GM19468 (cell line): ENCODE measurements at regions not wholly inside any gene's neighbourhood (a gene's known extent, or its start where the extent isn't known, plus 50 kb on each side); places are given as distances from the start of the nearest gene placed in this dataset.

ENCODE experiments used
- ATAC-seq: cut with Tn5 transposase; IDR thresholded peaks from one replicate; pipeline ENCODE4 v1.9.1; 2021; ENCODE audit warnings: mild to moderate bottlenecking, moderate library complexity, moderate number of reproducible peaks; ENCODE audit not compliant: unreplicated experiment; ENCODE audit errors: extremely low read depth

- no peak for ATAC-seq
Observed at GRCh38 chr20:40738976-40739375, 49.9 kb upstream of the MAFB start.

- ATAC-seq, result no peak
Observed at GRCh38 chr20:40739841-40740240, 50.8 kb upstream of the MAFB start.

- ATAC-seq, result no peak
Observed at GRCh38 chr20:40741507-40742106, 52.6 kb upstream of the MAFB start.

GRCh38 chr20:40743141-40743775 is 54.2 kb upstream of the MAFB start:
- ATAC-seq, result no peak

GRCh38 chr20:40744072-40744817 is 55.2 kb upstream of the MAFB start:
- ATAC-seq, result no peak

GRCh38 chr20:40744818-40745175 is 55.8 kb upstream of the MAFB start:
- no peak for ATAC-seq

- ATAC-seq, result no peak
Observed at GRCh38 chr20:40746251-40746650, 57.2 kb upstream of the MAFB start.

- no peak for ATAC-seq
Observed at GRCh38 chr20:40748182-40748581, 59.1 kb upstream of the MAFB start.

- ATAC-seq, result no peak
Observed at GRCh38 chr20:40749985-40750506, 61.0 kb upstream of the MAFB start.

GRCh38 chr20:40750541-40751035 is 61.6 kb upstream of the MAFB start:
- no peak for ATAC-seq

- no peak for ATAC-seq
Observed at GRCh38 chr20:40753472-40753871, 64.4 kb upstream of the MAFB start.

GRCh38 chr20:40754339-40754943 is 65.4 kb upstream of the MAFB start:
- ATAC-seq, result no peak

- ATAC-seq, result no peak
Observed at GRCh38 chr20:40757087-40757486, 68.1 kb upstream of the MAFB start.

- no peak for ATAC-seq
Observed at GRCh38 chr20:40758790-40759189, 69.8 kb upstream of the MAFB start.

- no peak for ATAC-seq
Observed at GRCh38 chr20:40760399-40760798, 71.4 kb upstream of the MAFB start.

- no peak for ATAC-seq
Observed at GRCh38 chr20:40763646-40764295, 74.7 kb upstream of the MAFB start.

GRCh38 chr20:40765814-40766480 is 76.9 kb upstream of the MAFB start:
- no peak for ATAC-seq

GRCh38 chr20:40766790-40767614 is 78.0 kb upstream of the MAFB start:
- ATAC-seq, result no peak

- ATAC-seq, result no peak
Observed at GRCh38 chr20:40767615-40767924, 78.5 kb upstream of the MAFB start.
